ENCODE measurements at regions not wholly inside any gene's neighbourhood (a gene's known extent, or its start where the extent isn't known, plus 50 kb on each side); places are given as distances from the start of the nearest gene placed in this dataset.
"Not testable (repeated sequence)": the region's sequence is repeated elsewhere in the genome, so short reads cannot be mapped to it uniquely, and the experiment has no call there.

GRCh38 chrX:27404366-27404765 is 58.8 kb downstream of the PPP4R3C start:
- DNase-seq (ENCODE audit: low read depth), result no peak

GRCh38 chrX:27399146-27399456 is 64.0 kb downstream of the PPP4R3C start:
- DNase-seq (ENCODE audit: low read depth), result no peak

- DNase-seq (ENCODE audit: low read depth), result no peak
Observed at GRCh38 chrX:27391623-27392022, 71.5 kb downstream of the PPP4R3C start.

GRCh38 chrX:27381419-27381818 is 81.7 kb downstream of the PPP4R3C start:
- no peak for DNase-seq (ENCODE audit: low read depth)

- no peak for DNase-seq (ENCODE audit: low read depth)
Observed at GRCh38 chrX:27380163-27380845, 82.8 kb downstream of the PPP4R3C start.

- DNase-seq (ENCODE audit: low read depth), result no peak
Observed at GRCh38 chrX:27354021-27354420, 109.1 kb downstream of the PPP4R3C start.

GRCh38 chrX:27350476-27350875 is 112.7 kb downstream of the PPP4R3C start:
- no peak for DNase-seq (ENCODE audit: low read depth)

GRCh38 chrX:27336466-27337091 is 126.6 kb downstream of the PPP4R3C start:
- DNase-seq (ENCODE audit: low read depth), result no peak

- DNase-seq (ENCODE audit: low read depth), result no peak
Observed at GRCh38 chrX:27321632-27322031, 141.5 kb downstream of the PPP4R3C start.

GRCh38 chrX:27309406-27309805 is 153.7 kb downstream of the PPP4R3C start:
- no peak for DNase-seq (ENCODE audit: low read depth)

- DNase-seq (ENCODE audit: low read depth), result no peak
Observed at GRCh38 chrX:27307546-27307945, 155.6 kb downstream of the PPP4R3C start.

GRCh38 chrX:27292552-27292951 is 170.6 kb downstream of the PPP4R3C start:
- not testable (repeated sequence) for DNase-seq (ENCODE audit: low read depth)

GRCh38 chrX:27276751-27277150 is 186.4 kb downstream of the PPP4R3C start:
- no peak for DNase-seq (ENCODE audit: low read depth)

GRCh38 chrX:27254656-27255055 is 208.5 kb downstream of the PPP4R3C start:
- no peak for DNase-seq (ENCODE audit: low read depth)

GRCh38 chrX:27251369-27251768 is 211.8 kb downstream of the PPP4R3C start:
- DNase-seq (ENCODE audit: low read depth), result no peak

- no peak for DNase-seq (ENCODE audit: low read depth)
Observed at GRCh38 chrX:27242581-27242980, 220.6 kb downstream of the PPP4R3C start.

GRCh38 chrX:27241981-27242380 is 221.2 kb downstream of the PPP4R3C start:
- no peak for DNase-seq (ENCODE audit: low read depth)

- not testable (repeated sequence) for DNase-seq (ENCODE audit: low read depth)
Observed at GRCh38 chrX:27240042-27240441, 223.1 kb downstream of the PPP4R3C start.

GRCh38 chrX:27236681-27237080 is 226.5 kb downstream of the PPP4R3C start:
- DNase-seq (ENCODE audit: low read depth), result no peak

- no peak for DNase-seq (ENCODE audit: low read depth)
Observed at GRCh38 chrX:27229721-27230120, 233.4 kb downstream of the PPP4R3C start.

GRCh38 chrX:27222661-27223060 is 240.5 kb downstream of the PPP4R3C start:
- no peak for DNase-seq (ENCODE audit: low read depth)

- peak; percentile 5 for DNase-seq (ENCODE audit: low read depth)
Observed at GRCh38 chrX:27186671-27187070, 276.5 kb downstream of the PPP4R3C start.

- no peak for DNase-seq (ENCODE audit: low read depth)
Observed at GRCh38 chrX:27163236-27163635, 299.9 kb downstream of the PPP4R3C start.

GRCh38 chrX:27162496-27162895 is 300.6 kb downstream of the PPP4R3C start:
- no peak for DNase-seq (ENCODE audit: low read depth)
